ENCODE measurements at regions not wholly inside any gene's neighbourhood (a gene's known extent, or its start where the extent isn't known, plus 50 kb on each side); places are given as distances from the start of the nearest gene placed in this dataset.

DNA sequence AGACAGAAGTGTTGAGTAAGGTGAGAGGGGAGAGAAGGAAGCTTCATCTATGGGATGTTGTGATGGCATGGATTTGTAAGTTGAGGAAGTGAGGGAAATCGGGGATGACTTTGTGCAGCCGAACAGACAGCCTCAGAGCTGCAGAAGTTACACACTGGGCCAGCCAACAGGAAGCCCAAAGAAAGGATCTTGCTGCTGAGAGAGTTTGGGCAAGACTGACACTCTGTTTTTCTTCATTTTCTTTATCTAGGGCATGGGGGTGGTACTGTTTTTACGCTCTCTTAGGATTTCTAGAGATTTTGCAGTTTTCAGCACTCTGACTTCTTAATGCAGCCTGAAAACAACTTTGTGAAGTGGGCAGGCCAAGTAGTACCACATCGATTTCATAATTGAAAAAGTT, 509.9 kb upstream of the TENM4 start:
- Histone ChIP-seq H3K9ac (ENCODE audit: control insufficient read depth, insufficient read depth, low read length) (no peak overlapping the region), H3K4me3 (no peak overlapping the region), H3K27me3 (replicated peaks in 1 of 2; ENCODE audit: control insufficient read depth in 2 of 2, insufficient read depth in 2 of 2, low read length in 1 of 2) (no peaks in the 10 kb centered on the region), H3K4me2 (ENCODE audit: control insufficient read depth, insufficient read depth) (no peak overlapping the region), H3K4me1 (ENCODE audit: control insufficient read depth, insufficient read depth, low read length) (no peaks in the 10 kb centered on the region), H4K20me1 (ENCODE audit: control insufficient read depth, insufficient read depth) (no peaks in the 10 kb centered on the region), H2AFZ (ENCODE audit: control insufficient read depth, low read depth, low read length) (no peak overlapping the region), H3K9me3 (replicated peaks; ENCODE audit: control insufficient read depth, insufficient read depth, low read length) (no peaks in the 10 kb centered on the region), H3K79me2 (ENCODE audit: control insufficient read depth, insufficient read depth, low read length) (no peaks in the 10 kb centered on the region), H3K36me3 (ENCODE audit: control insufficient read depth in 2 of 2, insufficient read depth in 2 of 2, low read length in 1 of 2) (no peaks in the 10 kb centered on the region), H3K27ac (ENCODE audit: control insufficient read depth, insufficient read depth) (no peak overlapping the region)
- no TSS peak for BruUV-seq (replicated peaks)
- ATAC-seq (no peak), DNase-seq (ENCODE audit: low read depth, low spot score) (no peak), FAIRE-seq (no peak)
- intact Hi-C loops (cut with micrococcal nuclease; ENCODE audit: unreplicated experiment), result no loop called here
- POLR2A ChIA-PET, result no interaction called here
- TF ChIP-seq SPI1 (IDR thresholded peaks at IDR 0.05; ENCODE audit: borderline replicate concordance, insufficient read depth, low read depth, low read length) (no peak), NFYB (IDR thresholded peaks at IDR 0.05; ENCODE audit: insufficient read depth, low read depth, low read length) (no peak), RUNX3 (IDR thresholded peaks at IDR 0.05; ENCODE audit: low read length) (no peak), ETV6 (conservative IDR thresholded peaks at IDR 0.05 in 1 of 2, IDR thresholded peaks at IDR 0.05 in 1 of 2; ENCODE audit: borderline replicate concordance in 1 of 2, low read depth in 1 of 2) (no peak), BACH1 (IDR thresholded peaks at IDR 0.05; ENCODE audit: borderline replicate concordance) (no peak), KAT2A (conservative IDR thresholded peaks at IDR 0.05; ENCODE audit: control insufficient read depth, low read depth, low read length) (no peak), ZNF217 (IDR thresholded peaks at IDR 0.05) (no peak), TAF1 (IDR thresholded peaks at IDR 0.05; ENCODE audit: borderline replicate concordance, low read depth, low read length) (no peak), RB1 (IDR thresholded peaks at IDR 0.05; ENCODE audit: borderline replicate concordance) (no peak), STAT1 (conservative IDR thresholded peaks at IDR 0.05) (no peak)
- TF ChIP-seq, protein P1, sequence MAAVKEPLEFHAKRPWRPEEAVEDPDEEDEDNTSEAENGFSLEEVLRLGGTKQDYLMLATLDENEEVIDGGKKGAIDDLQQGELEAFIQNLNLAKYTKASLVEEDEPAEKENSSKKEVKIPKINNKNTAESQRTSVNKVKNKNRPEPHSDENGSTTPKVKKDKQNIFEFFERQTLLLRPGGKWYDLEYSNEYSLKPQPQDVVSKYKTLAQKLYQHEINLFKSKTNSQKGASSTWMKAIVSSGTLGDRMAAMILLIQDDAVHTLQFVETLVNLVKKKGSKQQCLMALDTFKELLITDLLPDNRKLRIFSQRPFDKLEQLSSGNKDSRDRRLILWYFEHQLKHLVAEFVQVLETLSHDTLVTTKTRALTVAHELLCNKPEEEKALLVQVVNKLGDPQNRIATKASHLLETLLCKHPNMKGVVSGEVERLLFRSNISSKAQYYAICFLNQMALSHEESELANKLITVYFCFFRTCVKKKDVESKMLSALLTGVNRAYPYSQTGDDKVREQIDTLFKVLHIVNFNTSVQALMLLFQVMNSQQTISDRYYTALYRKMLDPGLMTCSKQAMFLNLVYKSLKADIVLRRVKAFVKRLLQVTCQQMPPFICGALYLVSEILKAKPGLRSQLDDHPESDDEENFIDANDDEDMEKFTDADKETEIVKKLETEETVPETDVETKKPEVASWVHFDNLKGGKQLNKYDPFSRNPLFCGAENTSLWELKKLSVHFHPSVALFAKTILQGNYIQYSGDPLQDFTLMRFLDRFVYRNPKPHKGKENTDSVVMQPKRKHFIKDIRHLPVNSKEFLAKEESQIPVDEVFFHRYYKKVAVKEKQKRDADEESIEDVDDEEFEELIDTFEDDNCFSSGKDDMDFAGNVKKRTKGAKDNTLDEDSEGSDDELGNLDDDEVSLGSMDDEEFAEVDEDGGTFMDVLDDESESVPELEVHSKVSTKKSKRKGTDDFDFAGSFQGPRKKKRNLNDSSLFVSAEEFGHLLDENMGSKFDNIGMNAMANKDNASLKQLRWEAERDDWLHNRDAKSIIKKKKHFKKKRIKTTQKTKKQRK (IDR thresholded peaks at IDR 0.05; ENCODE audit: low read depth, low read length), result no peak
- TF ChIP-seq, protein P2, sequence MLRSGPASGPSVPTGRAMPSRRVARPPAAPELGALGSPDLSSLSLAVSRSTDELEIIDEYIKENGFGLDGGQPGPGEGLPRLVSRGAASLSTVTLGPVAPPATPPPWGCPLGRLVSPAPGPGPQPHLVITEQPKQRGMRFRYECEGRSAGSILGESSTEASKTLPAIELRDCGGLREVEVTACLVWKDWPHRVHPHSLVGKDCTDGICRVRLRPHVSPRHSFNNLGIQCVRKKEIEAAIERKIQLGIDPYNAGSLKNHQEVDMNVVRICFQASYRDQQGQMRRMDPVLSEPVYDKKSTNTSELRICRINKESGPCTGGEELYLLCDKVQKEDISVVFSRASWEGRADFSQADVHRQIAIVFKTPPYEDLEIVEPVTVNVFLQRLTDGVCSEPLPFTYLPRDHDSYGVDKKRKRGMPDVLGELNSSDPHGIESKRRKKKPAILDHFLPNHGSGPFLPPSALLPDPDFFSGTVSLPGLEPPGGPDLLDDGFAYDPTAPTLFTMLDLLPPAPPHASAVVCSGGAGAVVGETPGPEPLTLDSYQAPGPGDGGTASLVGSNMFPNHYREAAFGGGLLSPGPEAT (IDR thresholded peaks at IDR 0.05; ENCODE audit: low read depth), result no peak
- 2% methylated on average over 4 of the region's 4 CpGs for WGBS (ENCODE audit: insufficient coverage, insufficient replicate concordance, low lambda C conversion rate, missing lambda C conversion rate)
- RAD21 ChIA-PET (ENCODE audit: unreplicated experiment), result no interaction called here
- CTCF ChIA-PET, result no interaction called here
- in situ Hi-C loops (cut with MboI), result no loop called here
- SMC1A ChIA-PET (ENCODE audit: uncharacterized antibody, unreplicated experiment), result no interaction called here
